ENCODE measurements at regions not wholly inside any gene's neighbourhood (a gene's known extent, or its start where the extent isn't known, plus 50 kb on each side); places are given as distances from the start of the nearest gene placed in this dataset.
"Not testable (repeated sequence)": the region's sequence is repeated elsewhere in the genome, so short reads cannot be mapped to it uniquely, and the experiment has no call there.

- not testable (repeated sequence) for DNase-seq
Measured at GRCh38 chr7:123321578-123321977, 121.8 kb upstream of the SLC13A1 start.

- DNase-seq = no peak
Measured at GRCh38 chr7:123319911-123320310, 120.1 kb upstream of the SLC13A1 start.

- DNase-seq = no peak
Measured at GRCh38 chr7:123314886-123315285, 115.1 kb upstream of the SLC13A1 start.

- no peak for DNase-seq
Measured at GRCh38 chr7:123308254-123308951, 108.6 kb upstream of the SLC13A1 start.

- DNase-seq = no peak
Measured at GRCh38 chr7:123305840-123306375, 106.1 kb upstream of the SLC13A1 start.

GRCh38 chr7:123303926-123304325, 104.2 kb upstream of the SLC13A1 start:
- no peak for DNase-seq

GRCh38 chr7:123296965-123297364, 97.2 kb upstream of the SLC13A1 start:
- no peak for DNase-seq

GRCh38 chr7:123293710-123294109, 93.9 kb upstream of the SLC13A1 start:
- no peak for DNase-seq

GRCh38 chr7:123292227-123292626, 92.5 kb upstream of the SLC13A1 start:
- DNase-seq = no peak

- no peak for DNase-seq
Measured at GRCh38 chr7:123289200-123289599, 89.4 kb upstream of the SLC13A1 start.

GRCh38 chr7:123285076-123285700, 85.4 kb upstream of the SLC13A1 start:
- no peak for DNase-seq

- DNase-seq = no peak
Measured at GRCh38 chr7:123283373-123283772, 83.6 kb upstream of the SLC13A1 start.

GRCh38 chr7:123282181-123282580, 82.4 kb upstream of the SLC13A1 start:
- no peak for DNase-seq

- DNase-seq = no peak
Measured at GRCh38 chr7:123279949-123280348, 80.2 kb upstream of the SLC13A1 start.

GRCh38 chr7:123275036-123275753, 75.4 kb upstream of the SLC13A1 start:
- no peak for DNase-seq

GRCh38 chr7:123273185-123273584, 73.4 kb upstream of the SLC13A1 start:
- no peak for DNase-seq

GRCh38 chr7:123271856-123272255, 72.1 kb upstream of the SLC13A1 start:
- DNase-seq = no peak

GRCh38 chr7:123271231-123271630, 71.5 kb upstream of the SLC13A1 start:
- no peak for DNase-seq

GRCh38 chr7:123270570-123270969, 70.8 kb upstream of the SLC13A1 start:
- DNase-seq = no peak

GRCh38 chr7:123265853-123266252, 66.1 kb upstream of the SLC13A1 start:
- DNase-seq = no peak

- DNase-seq = not testable (repeated sequence)
Measured at GRCh38 chr7:123264820-123265219, 65.1 kb upstream of the SLC13A1 start.

GRCh38 chr7:123260428-123260960, 60.7 kb upstream of the SLC13A1 start:
- DNase-seq = no peak

- no peak for DNase-seq
Measured at GRCh38 chr7:123259759-123260158, 60.0 kb upstream of the SLC13A1 start.
